Stomach (tissue), 8 donors: ENCODE measurements at regions not wholly inside any gene's neighbourhood (a gene's known extent, or its start where the extent isn't known, plus 50 kb on each side); places are given as distances from the start of the nearest gene placed in this dataset.

Experiments
- DNase-seq, 2 donors: peaks; one replicate each; pipeline versions ENCODE4 v3.0.0 to v3.0.0-alpha.2; 2013 to 2019
- H3K27ac ChIP-seq, 5 donors: fragments of 200-600 bp in 4 of 5; sonication (generic) in 4 of 5; one replicate each; pipeline ENCODE4 v1.5.1; 2013 to 2019; ENCODE audit warnings: mild to moderate bottlenecking in 1 of 5, moderate library complexity in 1 of 5
- H3K27me3 ChIP-seq, 3 donors: fragments of 200-600 bp; sonication (generic); one replicate each; pipeline ENCODE4 v1.5.1; 2017 to 2019; ENCODE audit warnings: mixed run types in 1 of 3
- H3K36me3 ChIP-seq, 4 donors: fragments of 200-600 bp; sonication (generic); 1 replicate in 3 of 4; 2 replicates in 1 of 4; pipeline ENCODE4 v1.5.1; 2016 to 2019
- H3K4me1 ChIP-seq, 4 donors: fragments of 200-600 bp; sonication (generic); one replicate each; pipeline ENCODE4 v1.5.1; 2016 to 2019
- H3K4me3 ChIP-seq, 4 donors: fragments of 200-600 bp; sonication (generic) in 3 of 4; one replicate each; pipeline ENCODE4 v1.5.1; 2016 to 2019; ENCODE audit warnings: mild to moderate bottlenecking in 1 of 4
- H3K9me3 ChIP-seq, 4 donors: fragments of 200-600 bp; sonication (generic); one replicate each; pipeline ENCODE4 v1.5.1; 2016 to 2019
- CTCF ChIP-seq, 7 experiments: fragments of 450-650 bp in 4 of 7; fragments of 200-600 bp in 3 of 7; sonication (generic) in 3 of 7; IDR thresholded peaks; one replicate each; pipeline ENCODE4 v1.5.1; 2016 to 2019; ENCODE audit warnings: antibody characterized with exemption in 7 of 7, control low read depth in 2 of 7, mild to moderate bottlenecking in 1 of 7
- EP300 ChIP-seq: sonication (generic); formaldehyde crosslinking; IDR thresholded peaks from one replicate; pipeline ENCODE4 v1.6.1; 2017; ENCODE audit warnings: antibody characterized with exemption
- POLR2A ChIP-seq, 4 donors: fragments of 450-650 bp; IDR thresholded peaks; one replicate each; pipeline ENCODE4 v1.6.1; 2016; ENCODE audit warnings: antibody characterized with exemption in 4 of 4, control low read depth in 2 of 4, mild to moderate bottlenecking in 1 of 4, moderate library complexity in 1 of 4
- POLR2AphosphoS5 ChIP-seq, 3 donors: sonication (generic); formaldehyde crosslinking; IDR thresholded peaks; one replicate each; pipeline ENCODE4 v1.6.1; 2016; ENCODE audit warnings: antibody characterized with exemption in 3 of 3
- WGBS, 5 donors: extraction: QIAGEN DNeasy Blood & Tissue Kit in 3 of 5; methylation state at CpG; one replicate each; pipeline versions ENCODE4 v1.1.5 to v1.1.7; 2013 to 2018; 5-methylcytosine and 5-hydroxymethylcytosine counted together
- intact Hi-C: fragments of 100-400 bp; cut with DNase I; formaldehyde crosslinking; loops from one replicate; pipeline ENCODE4 v1.15.1; 2023; ENCODE audit warnings: low total_unique reads
- donor health status: healthy with polysubstance abuse.
- donor health status: Bipolar disorder and iron deficiency.
- donor health status: healthy.

DNA sequence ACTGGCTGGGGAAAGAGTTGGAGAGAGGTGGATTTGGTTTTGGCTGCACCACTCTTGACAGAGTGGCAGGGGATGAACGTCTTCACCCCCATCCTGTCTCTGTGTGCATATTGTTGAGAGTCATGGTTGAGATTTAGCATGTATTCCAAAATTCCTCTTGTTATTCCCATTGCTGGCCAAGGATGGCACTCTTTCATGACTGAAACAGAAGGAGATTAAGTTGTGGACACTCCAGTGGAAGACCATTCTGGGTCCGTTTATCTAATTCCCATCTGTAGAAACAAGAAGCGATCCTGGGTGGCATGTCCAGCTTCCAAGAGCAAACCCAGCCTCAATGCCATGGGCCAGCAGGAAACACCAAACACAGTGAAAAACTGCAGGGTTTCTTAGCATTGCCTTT, 469.0 kb upstream of the IGFBP3 start:
- Histone ChIP-seq H3K27ac (no peak overlapping the region), H3K4me3 (no peak overlapping the region), H3K27me3 (no peaks in the 10 kb centered on the region), H3K36me3 (no peaks in the 10 kb centered on the region), H3K9me3 (no peaks in the 10 kb centered on the region), H3K4me1 (peaks cover 0 to 13% (median 0%) of the 10 kb centered on the region in 4 donors)
- no peak for DNase-seq
- TF ChIP-seq EP300 = no peak
- TF ChIP-seq POLR2AphosphoS5 (IDR thresholded peaks at IDR 0.05) = no peak
- no peak for TF ChIP-seq POLR2A (IDR thresholded peaks at IDR 0.05)
- no peak for TF ChIP-seq CTCF (IDR thresholded peaks at IDR 0.05)
- WGBS, 5 donors = 68 to 90% (median 83%) methylated on average over 3 of the region's 3 CpGs
- intact Hi-C loops = no loop called here

DNA sequence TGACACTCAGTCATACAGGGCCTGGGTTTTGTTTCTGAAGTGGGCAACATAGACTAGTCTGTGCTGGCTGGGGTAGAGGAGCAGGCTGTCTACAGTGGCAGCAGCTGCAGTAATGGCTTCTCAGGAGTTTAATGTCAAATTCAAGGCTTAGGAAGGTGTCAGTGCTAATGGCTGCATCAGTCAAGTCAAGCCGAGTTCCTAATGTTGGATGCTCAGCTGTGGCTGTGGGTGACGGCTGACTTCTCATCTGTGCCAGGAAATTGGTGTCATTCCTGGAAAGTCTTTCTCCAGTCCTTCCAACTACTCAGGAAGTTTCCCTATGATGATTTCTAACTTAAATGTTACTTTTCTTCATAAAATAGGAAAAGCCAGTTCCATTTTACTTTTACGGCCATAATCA, 468.1 kb upstream of the IGFBP3 start:
- no peak overlapping the region for H3K4me3 ChIP-seq
- no peak for TF ChIP-seq EP300
- TF ChIP-seq POLR2AphosphoS5 (IDR thresholded peaks at IDR 0.05) = no peak
- TF ChIP-seq CTCF (IDR thresholded peaks at IDR 0.05) = no peak
- TF ChIP-seq POLR2A (IDR thresholded peaks at IDR 0.05) = no peak
- intact Hi-C loops = no loop called here
- H3K4me1 ChIP-seq = peaks cover 0 to 13% (median 0%) of the 10 kb centered on the region in 4 donors
- no peak overlapping the region for H3K27ac ChIP-seq
- 74 to 97% (median 88%) methylated on average over 3 of the region's 3 CpGs for WGBS, 5 donors
- no peak for DNase-seq
- no peaks in the 10 kb centered on the region for H3K27me3 ChIP-seq
- H3K9me3 ChIP-seq = no peaks in the 10 kb centered on the region
- H3K36me3 ChIP-seq = no peaks in the 10 kb centered on the region

DNA sequence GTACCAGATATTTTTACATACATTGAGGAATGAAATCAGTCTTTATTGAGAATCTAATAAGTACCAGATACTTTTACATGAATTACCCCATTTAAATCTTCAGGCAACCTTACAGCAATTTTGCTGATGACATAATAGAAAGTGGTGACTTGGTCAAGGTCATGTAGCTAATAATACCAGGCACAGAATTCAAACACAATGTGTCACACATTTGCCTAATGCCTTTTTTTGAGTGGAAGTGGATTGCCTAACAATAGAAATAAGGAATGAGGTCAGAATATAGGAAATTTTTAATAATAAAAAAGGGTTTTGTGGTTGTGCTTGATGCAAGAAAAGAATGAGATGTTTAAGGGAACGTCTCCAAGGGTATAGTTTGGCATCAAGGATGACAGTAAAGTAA, 466.6 kb upstream of the IGFBP3 start:
- peaks cover 0 to 13% (median 0%) of the 10 kb centered on the region in 4 donors for H3K4me1 ChIP-seq
- no peak for DNase-seq
- 52 to 76% (median 63%) methylated on average over 1 of the region's 1 CpG for WGBS, 5 donors
- H3K4me3 ChIP-seq = no peak overlapping the region
- H3K27ac ChIP-seq = no peak overlapping the region
- TF ChIP-seq POLR2AphosphoS5 (IDR thresholded peaks at IDR 0.05) = no peak
- no peak for TF ChIP-seq CTCF (IDR thresholded peaks at IDR 0.05)
- TF ChIP-seq POLR2A (IDR thresholded peaks at IDR 0.05) = no peak
- no peak for TF ChIP-seq EP300
- H3K9me3 ChIP-seq = no peaks in the 10 kb centered on the region
- intact Hi-C loops = no loop called here
- no peaks in the 10 kb centered on the region for H3K27me3 ChIP-seq
- H3K36me3 ChIP-seq = no peaks in the 10 kb centered on the region

DNA sequence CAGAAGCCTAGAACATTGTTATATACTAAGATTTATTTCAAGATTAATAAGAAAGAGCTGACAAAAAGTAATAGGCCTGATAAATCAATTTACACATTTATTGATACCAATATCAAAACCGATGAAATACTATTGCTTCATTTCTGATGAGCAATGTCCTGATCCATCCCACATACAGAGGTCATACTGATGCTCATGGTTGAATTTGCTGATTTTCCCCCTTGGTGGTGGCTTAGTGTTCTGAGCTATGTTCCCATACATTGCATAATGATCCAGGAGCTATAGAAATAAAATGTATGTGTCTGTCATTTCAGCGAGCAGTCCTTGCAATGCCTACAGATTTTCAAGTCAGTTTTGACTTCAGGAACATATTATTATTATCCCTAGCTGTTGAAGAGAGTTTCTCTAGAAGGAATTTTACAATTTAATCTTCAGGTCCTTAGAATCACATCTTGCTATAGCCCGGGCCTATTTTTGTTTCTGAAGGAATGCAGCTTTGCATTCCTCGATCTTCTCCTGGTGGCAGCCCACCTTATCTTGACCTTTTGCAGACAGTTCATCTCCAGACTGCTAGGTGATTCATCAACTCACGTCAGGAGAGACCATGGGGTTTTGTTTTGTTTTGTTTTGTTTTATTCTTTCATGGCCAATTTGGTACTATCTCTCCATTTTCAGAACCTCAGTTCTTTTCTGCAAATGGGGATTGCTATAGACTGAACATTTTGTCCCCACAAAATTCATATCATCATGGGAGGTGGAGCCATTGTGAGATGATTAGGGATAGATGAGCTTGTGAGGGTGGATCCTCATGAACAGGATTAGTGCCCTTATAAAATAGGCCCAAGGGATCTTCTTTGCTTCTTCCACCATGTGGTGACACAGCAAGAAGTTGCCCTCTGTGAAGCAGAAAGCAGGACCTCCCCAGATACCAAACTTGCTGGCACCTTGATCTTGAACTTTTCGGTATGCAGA, 465.6 kb upstream of the IGFBP3 start:
- H3K27ac ChIP-seq = no peak overlapping the region
- intact Hi-C loops = no loop called here
- H3K9me3 ChIP-seq = no peaks in the 10 kb centered on the region
- DNase-seq = no peak
- H3K27me3 ChIP-seq = no peaks in the 10 kb centered on the region
- WGBS, 5 donors = 67 to 78% (median 70%) methylated on average over 6 of the region's 6 CpGs
- H3K36me3 ChIP-seq = no peaks in the 10 kb centered on the region
- peaks cover 0 to 10% (median 0%) of the 10 kb centered on the region in 4 donors for H3K4me1 ChIP-seq
- TF ChIP-seq POLR2AphosphoS5 (IDR thresholded peaks at IDR 0.05) (no peak), EP300 (no peak), POLR2A (IDR thresholded peaks at IDR 0.05) (no peak), CTCF (IDR thresholded peaks at IDR 0.05) (no peak)
- H3K4me3 ChIP-seq = no peak overlapping the region
